ENCODE measurements at regions not wholly inside any gene's neighbourhood (a gene's known extent, or its start where the extent isn't known, plus 50 kb on each side); places are given as distances from the start of the nearest gene placed in this dataset.
"Not testable (repeated sequence)": the region's sequence is repeated elsewhere in the genome, so short reads cannot be mapped to it uniquely, and the experiment has no call there.

GRCh38 chr1:30162565-30162964 lies 560.8 kb downstream of the MATN1 start:
- no peak for DNase-seq

- no peak for DNase-seq
These were observed 561.4 kb downstream of the MATN1 start for GRCh38 chr1:30161953-30162352.

DNA sequence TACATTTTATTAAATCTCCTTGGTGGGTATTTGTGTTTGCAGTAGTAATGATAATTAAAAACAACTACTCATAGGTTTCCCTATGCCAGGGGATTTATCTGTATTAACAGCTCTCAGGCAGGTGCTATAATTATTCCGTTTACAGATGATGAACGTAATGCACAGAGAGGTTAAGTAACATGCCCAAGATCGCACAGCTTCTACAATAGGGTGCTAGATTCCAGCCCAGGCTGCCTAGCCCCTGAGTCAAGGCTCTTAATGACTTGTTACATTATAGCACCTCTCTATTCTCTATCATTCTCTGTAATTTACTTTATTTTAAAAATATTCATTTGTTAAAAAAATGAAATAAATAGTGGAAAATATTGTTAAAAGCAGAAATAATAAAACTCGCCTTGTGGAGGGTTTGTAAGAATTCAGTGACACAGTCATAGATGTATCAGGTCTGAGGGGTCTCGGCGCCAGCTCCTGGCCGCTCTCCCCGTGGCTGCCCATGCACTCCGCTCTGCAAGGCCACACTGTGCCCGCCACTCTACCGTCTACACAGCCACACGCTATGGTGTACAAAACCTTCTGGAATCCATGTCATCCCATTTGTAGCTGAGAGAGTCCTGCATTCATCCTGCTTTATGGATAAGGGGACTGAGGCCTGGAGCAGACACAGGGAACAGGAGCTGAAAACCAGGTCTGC lies 562.2 kb downstream of the MATN1 start:
- DNase-seq: no peak

GRCh38 chr1:30159015-30159414 lies 564.4 kb downstream of the MATN1 start:
- no peak for DNase-seq

DNA sequence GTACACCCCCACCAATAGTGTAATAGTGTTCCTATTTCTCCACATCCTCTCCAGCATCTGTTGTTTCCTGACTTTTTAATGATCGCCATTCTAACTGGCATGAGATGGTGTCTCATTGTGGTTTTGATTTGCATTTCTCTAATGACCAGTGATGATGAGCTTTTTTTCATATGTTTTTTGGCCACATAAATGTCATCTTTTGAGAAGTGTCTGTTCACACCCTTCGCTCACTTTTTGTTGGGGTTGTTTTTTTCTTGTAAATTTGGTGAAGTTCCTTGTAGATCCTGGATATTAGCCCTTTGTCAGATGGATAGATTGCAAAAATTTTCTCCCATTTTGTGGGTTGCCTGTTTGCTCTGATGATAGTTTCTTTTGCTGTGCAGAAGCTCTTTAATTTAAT lies 567.7 kb downstream of the MATN1 start:
- DNase-seq: not testable (repeated sequence)

DNA sequence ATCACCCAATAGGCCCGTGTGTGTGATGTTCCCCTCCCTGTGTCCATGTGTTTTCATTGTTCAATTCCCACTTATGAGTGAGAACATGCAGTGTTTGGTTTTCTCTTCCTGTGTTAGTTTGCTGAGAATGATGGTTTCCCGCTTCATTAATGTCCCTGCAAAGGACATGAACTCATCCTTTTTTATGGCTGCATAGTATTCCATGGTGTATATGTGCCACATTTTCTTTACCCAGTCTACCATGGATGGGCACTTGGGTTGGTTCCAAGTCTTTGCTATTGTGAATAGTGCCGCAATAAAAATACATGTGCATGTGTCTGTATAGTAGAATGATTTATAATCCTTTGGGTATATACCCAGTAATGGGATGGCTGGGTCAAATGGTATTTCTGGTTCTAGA lies 568.1 kb downstream of the MATN1 start:
- not testable (repeated sequence) for DNase-seq

- no peak for DNase-seq
These were observed 569.5 kb downstream of the MATN1 start for GRCh38 chr1:30153743-30154449.

DNA sequence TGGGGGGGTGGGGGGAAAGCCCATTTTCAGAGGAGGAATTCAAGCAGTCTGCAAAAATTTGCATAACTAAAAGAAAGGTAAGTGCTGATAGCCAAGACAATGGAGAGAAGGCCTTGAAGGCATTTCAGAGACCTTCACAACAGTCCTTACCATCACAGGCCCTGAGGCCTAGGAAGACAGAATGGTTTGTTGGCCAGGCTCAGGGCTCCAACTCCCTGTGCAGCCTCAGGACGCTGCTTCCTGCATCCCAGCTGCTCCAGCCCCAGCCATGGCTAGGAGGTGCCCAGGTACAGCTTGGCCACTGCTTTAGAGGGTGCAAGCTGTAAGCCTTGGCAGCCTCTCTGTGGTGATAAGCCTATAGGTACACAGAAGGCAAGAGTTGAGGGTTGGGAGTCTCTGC lies 571.6 kb downstream of the MATN1 start:
- no peak for DNase-seq

GRCh38 chr1:30151119-30151518 lies 572.3 kb downstream of the MATN1 start:
- no peak for DNase-seq

DNA sequence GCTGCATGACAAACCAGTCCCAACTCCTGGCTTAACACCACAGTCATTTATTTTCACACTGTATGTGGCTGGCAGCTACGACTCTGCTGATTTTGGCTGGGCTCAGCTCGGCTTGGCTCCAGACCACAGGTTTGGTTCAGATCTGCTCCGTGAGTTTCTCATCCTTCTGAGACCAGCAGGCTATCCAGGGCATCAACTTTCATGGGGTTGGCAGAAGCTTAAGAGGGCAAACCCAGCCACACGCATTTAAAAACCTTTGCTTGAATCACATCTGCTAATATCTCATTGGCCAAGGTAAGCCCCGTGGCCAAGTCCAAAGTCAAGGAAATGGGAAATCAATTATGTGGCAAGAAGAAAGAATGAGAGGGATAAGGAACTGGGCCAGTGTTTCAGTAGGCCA lies 574.2 kb downstream of the MATN1 start:
- DNase-seq: no peak

DNA sequence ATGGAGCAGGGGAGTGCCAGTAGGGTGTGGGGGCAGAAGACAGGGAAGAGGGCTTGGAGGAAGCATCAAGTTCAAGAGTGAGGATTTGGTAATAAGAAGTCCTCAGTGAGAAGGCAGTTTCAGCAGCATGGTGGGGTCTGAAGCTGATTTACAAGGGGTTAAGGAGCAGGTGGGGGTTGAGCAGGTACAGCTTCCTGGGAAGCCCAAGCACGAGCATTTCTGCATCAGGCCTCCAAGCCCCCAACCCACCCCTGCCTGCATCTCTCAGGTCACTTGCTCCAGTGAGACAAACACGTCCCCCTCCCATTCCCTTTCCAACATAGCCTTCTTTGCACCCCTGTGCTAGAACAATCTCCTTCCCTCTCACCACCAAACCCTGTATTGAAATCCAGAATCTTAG lies 574.7 kb downstream of the MATN1 start:
- no peak for DNase-seq

- DNase-seq: no peak
These were observed 576.2 kb downstream of the MATN1 start for GRCh38 chr1:30147188-30147587.

GRCh38 chr1:30146448-30146847 lies 576.9 kb downstream of the MATN1 start:
- DNase-seq: no peak

- DNase-seq: no peak
These were observed 577.6 kb downstream of the MATN1 start for GRCh38 chr1:30145723-30146303.

DNA sequence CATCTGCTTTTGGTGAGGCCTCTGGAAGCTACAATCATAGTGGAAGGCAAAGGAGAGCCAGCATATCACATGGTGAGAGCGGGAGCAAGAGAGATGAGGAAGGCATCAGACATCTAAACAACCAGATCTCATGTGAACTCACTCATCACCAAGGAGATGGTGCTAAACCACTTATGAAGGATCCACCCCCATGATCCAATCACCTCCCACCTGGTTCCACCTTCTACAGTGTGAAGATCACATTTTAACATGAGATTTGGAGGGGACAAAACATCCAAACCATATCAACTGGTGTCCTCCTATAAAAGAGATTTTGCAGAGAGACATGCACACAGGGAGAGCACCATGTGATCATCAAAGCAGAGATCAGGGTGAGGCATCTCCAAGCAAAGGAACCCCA lies 578.6 kb downstream of the MATN1 start:
- DNase-seq: no peak

GRCh38 chr1:30143517-30143916 lies 579.9 kb downstream of the MATN1 start:
- no peak for DNase-seq

GRCh38 chr1:30140566-30140965 lies 582.8 kb downstream of the MATN1 start:
- DNase-seq: no peak

DNA sequence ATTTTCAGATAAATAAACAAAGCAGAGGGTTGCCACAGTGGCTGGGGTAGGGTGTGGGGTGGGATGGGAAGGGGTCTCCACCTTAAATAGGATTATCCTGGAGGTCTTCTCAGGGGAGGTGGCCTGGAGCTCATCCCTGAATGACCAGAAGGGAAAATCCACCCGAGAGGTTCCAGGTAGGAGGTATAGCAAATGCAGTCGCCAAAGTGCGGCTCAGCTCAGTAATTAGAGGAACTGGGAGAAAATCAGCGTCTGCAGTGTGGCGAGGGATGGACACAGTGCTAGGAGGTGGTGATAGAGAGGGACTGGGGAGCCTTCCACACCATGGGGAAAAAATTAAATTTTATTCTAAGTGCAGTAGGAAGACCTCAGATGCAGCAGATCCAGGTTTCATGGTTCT lies 584.5 kb downstream of the MATN1 start:
- no peak for DNase-seq

- no peak for DNase-seq
These were observed 586.4 kb downstream of the MATN1 start for GRCh38 chr1:30137001-30137400.

GRCh38 chr1:30135698-30136097 lies 587.7 kb downstream of the MATN1 start:
- no peak for DNase-seq

DNA sequence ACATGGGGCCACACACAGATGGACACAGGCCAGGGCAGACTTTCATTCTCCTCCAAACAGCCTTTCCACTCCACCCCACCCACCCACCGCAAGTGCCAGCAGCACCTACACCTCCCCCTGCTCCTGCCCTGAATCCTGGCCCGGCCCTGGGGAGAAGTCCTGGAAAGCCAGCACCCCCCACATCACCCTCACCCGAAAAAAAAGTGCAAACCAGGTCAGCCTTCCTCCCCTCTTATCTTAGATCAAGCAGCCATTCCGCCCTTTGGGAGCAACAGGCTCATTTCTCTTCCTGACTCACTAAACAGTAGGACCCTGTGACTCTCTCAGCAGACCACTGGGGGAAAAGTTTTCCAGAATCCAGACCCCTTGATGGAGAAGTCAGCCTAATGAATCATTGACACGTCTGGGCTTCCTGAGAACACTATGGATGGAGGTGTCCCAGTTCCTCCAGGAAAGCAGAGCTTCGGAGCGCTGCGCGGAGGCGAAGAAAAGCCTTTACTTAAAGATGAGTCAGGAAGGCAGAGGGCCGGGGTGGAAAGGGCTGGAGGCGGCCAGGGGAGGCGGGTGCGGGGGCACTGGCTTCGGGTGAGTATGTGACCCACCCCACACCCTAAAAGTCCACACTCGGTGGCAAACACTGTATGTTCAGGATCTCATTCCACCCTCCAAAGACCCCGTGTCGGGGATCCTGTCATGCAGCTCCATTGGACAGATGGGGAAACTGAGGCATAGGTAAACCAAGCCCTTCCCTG lies 588.7 kb downstream of the MATN1 start:
- no peak for DNase-seq

- DNase-seq: no peak
These were observed 589.9 kb downstream of the MATN1 start for GRCh38 chr1:30133414-30134055.

- DNase-seq: no peak
These were observed 590.6 kb downstream of the MATN1 start for GRCh38 chr1:30132602-30133286.

Data from DMS153 (cell line).